H9 (cell line): ENCODE measurements at regions not wholly inside any gene's neighbourhood (a gene's known extent, or its start where the extent isn't known, plus 50 kb on each side); places are given as distances from the start of the nearest gene placed in this dataset.

Source experiments
- DNase-seq: peaks from one replicate; pipeline ENCODE4 v3.0.0-alpha.2; 2017
- H2AFZ ChIP-seq: one replicate; pipeline ENCODE4 v1.6.1; 2013; ENCODE audit warnings: mild to moderate bottlenecking, low read length, control low read depth, moderate library complexity
- H2AK5ac ChIP-seq: 2 replicates; pipeline ENCODE4 v1.6.1; 2013; ENCODE audit warnings: low read length, control low read depth, mixed read lengths; ENCODE audit not compliant: insufficient read length
- H2BK120ac ChIP-seq: one replicate; pipeline ENCODE4 v1.6.1; 2013; ENCODE audit warnings: low read depth, mild to moderate bottlenecking, low read length, control low read depth, inconsistent platforms; ENCODE audit not compliant: poor library complexity, severe bottlenecking
- H2BK12ac ChIP-seq: 2 replicates; pipeline ENCODE4 v1.6.1; 2013; ENCODE audit warnings: low read length, control low read depth, mixed read lengths, low read depth; ENCODE audit not compliant: insufficient read length
- H2BK15ac ChIP-seq: 2 replicates; pipeline ENCODE4 v1.6.1; 2013; ENCODE audit warnings: low read depth, low read length, control low read depth
- H2BK20ac ChIP-seq: one replicate; pipeline ENCODE4 v1.6.1; 2013; ENCODE audit warnings: low read depth, mild to moderate bottlenecking, low read length, control low read depth, inconsistent platforms; ENCODE audit not compliant: poor library complexity, severe bottlenecking
- H2BK5ac ChIP-seq: 2 replicates; pipeline ENCODE4 v1.6.1; 2013; ENCODE audit warnings: low read length, control low read depth, mixed read lengths; ENCODE audit not compliant: insufficient read length
- H3K14ac ChIP-seq: 2 replicates; pipeline ENCODE4 v1.6.1; 2013; ENCODE audit warnings: low read length, control low read depth; ENCODE audit not compliant: insufficient read depth
- H3K18ac ChIP-seq: 2 replicates; pipeline ENCODE4 v1.6.1; 2013; ENCODE audit warnings: low read depth, mild to moderate bottlenecking, mixed read lengths, low read length, control low read depth; ENCODE audit not compliant: insufficient read length
- H3K23ac ChIP-seq: 2 replicates; pipeline ENCODE4 v1.6.1; 2013; ENCODE audit warnings: low read length, control low read depth, mixed read lengths, low read depth; ENCODE audit not compliant: insufficient read length
- H3K23me2 ChIP-seq: 2 replicates; pipeline ENCODE4 v1.6.1; 2013; ENCODE audit warnings: low read depth, mild to moderate bottlenecking, mixed read lengths, low read length, control low read depth; ENCODE audit not compliant: insufficient read length, poor library complexity, severe bottlenecking
- H3K27ac ChIP-seq: 2 replicates; pipeline ENCODE4 v1.5.1; 2013; ENCODE audit warnings: low read length, control low read depth, mixed read lengths, low read depth; ENCODE audit not compliant: insufficient read length
- H3K27me3 ChIP-seq: 2 replicates; pipeline ENCODE4 v1.6.1; 2013; ENCODE audit warnings: low read length, control low read depth, inconsistent platforms; ENCODE audit not compliant: insufficient read depth
- H3K4ac ChIP-seq: 2 replicates; pipeline ENCODE4 v1.6.1; 2013; ENCODE audit warnings: low read depth, mild to moderate bottlenecking, control low read depth, inconsistent platforms, low read length, moderate library complexity
- H3K4me1 ChIP-seq: 2 replicates; pipeline ENCODE4 v1.6.1; 2013; ENCODE audit warnings: low read length, control low read depth, inconsistent platforms; ENCODE audit not compliant: insufficient read depth
- H3K4me2 ChIP-seq: 2 replicates; pipeline ENCODE4 v1.6.1; 2013; ENCODE audit warnings: low read length, control low read depth, mixed read lengths; ENCODE audit not compliant: insufficient read length, insufficient read depth
- H3K56ac ChIP-seq: 2 replicates; pipeline ENCODE4 v1.6.1; 2013; ENCODE audit warnings: low read depth, mild to moderate bottlenecking, mixed read lengths, low read length, control low read depth; ENCODE audit not compliant: insufficient read length
- H3K79me1 ChIP-seq: 2 replicates; pipeline ENCODE4 v1.6.1; 2013; ENCODE audit warnings: low read depth, mild to moderate bottlenecking, moderate library complexity, low read length, control low read depth, inconsistent platforms; ENCODE audit not compliant: insufficient read depth, poor library complexity, severe bottlenecking
- H3K79me2 ChIP-seq: 2 replicates; pipeline ENCODE4 v1.6.1; 2013; ENCODE audit warnings: low read length, control low read depth, inconsistent platforms; ENCODE audit not compliant: insufficient read depth
- H3K9ac ChIP-seq: 2 replicates; pipeline ENCODE4 v1.6.1; 2013; ENCODE audit warnings: low read length, control low read depth, mixed read lengths; ENCODE audit not compliant: insufficient read length; ENCODE audit errors: extremely low read depth
- H3K9me3 ChIP-seq: one replicate; pipeline ENCODE4 v1.6.1; 2013; ENCODE audit warnings: low read depth, low read length, inconsistent platforms; ENCODE audit not compliant: control insufficient read depth
- H3T11ph ChIP-seq: one replicate; pipeline ENCODE4 v1.6.1; 2013; ENCODE audit warnings: mild to moderate bottlenecking, low read length, control low read depth, inconsistent platforms
- H4K20me1 ChIP-seq: one replicate; pipeline ENCODE4 v1.6.1; 2013; ENCODE audit not compliant: control insufficient read depth, insufficient read length, insufficient read depth
- H4K5ac ChIP-seq: 2 replicates; pipeline ENCODE4 v1.6.1; 2013; ENCODE audit warnings: low read depth, mild to moderate bottlenecking, mixed read lengths, low read length, control low read depth; ENCODE audit not compliant: insufficient read length
- H4K8ac ChIP-seq: replicated peaks from 2 replicates; pipeline ENCODE4 v1.6.1; 2013; ENCODE audit warnings: low read length, control low read depth, mixed read lengths, low read depth; ENCODE audit not compliant: insufficient read length
- H4K91ac ChIP-seq: 2 replicates; pipeline ENCODE4 v1.6.1; 2013; ENCODE audit warnings: low read depth, mild to moderate bottlenecking, moderate library complexity, mixed read lengths, low read length, control low read depth; ENCODE audit not compliant: insufficient read length
- H3K27ac Mint-ChIP-seq, 3 experiments: 2 replicates in 2 of 3; 3 replicates in 1 of 3; pipeline ENCODE4 v1.8.0; 2020 to 2021; ENCODE audit warnings: mixed read lengths in 3 of 3, mild to moderate bottlenecking in 1 of 3, moderate library complexity in 1 of 3
- H3K27me3 Mint-ChIP-seq: 2 replicates; pipeline ENCODE4 v1.8.0; 2021; ENCODE audit warnings: low read depth, mild to moderate bottlenecking, moderate library complexity, mixed read lengths
- H3K36me3 Mint-ChIP-seq, 3 experiments: 2 replicates in 2 of 3; 3 replicates in 1 of 3; pipeline ENCODE4 v1.8.0; 2020 to 2021; ENCODE audit warnings: low read depth in 3 of 3, mixed read lengths in 3 of 3; ENCODE audit not compliant: insufficient read depth in 1 of 3
- H3K4me1 Mint-ChIP-seq, 2 experiments: 2 replicates each; pipeline ENCODE4 v1.8.0; 2020; ENCODE audit warnings: mixed read lengths in 2 of 2
- H3K4me3 Mint-ChIP-seq, 2 experiments: 2 replicates in 1 of 2; 3 replicates in 1 of 2; pipeline ENCODE4 v1.8.0; 2020 to 2021; ENCODE audit warnings: mild to moderate bottlenecking in 2 of 2, mixed read lengths in 2 of 2, moderate library complexity in 1 of 2
- H3K9me3 Mint-ChIP-seq, 2 experiments: 2 replicates in 1 of 2; 3 replicates in 1 of 2; pipeline ENCODE4 v1.8.0; 2020; ENCODE audit warnings: mild to moderate bottlenecking in 2 of 2, mixed read lengths in 2 of 2, moderate library complexity in 1 of 2
- CTCF ChIP-seq: fragments of 200-600 bp; sonication (generic); conservative IDR thresholded peaks from 3 replicates; pipeline ENCODE4 v1.8.0; 2021; ENCODE audit warnings: antibody characterized with exemption, mild to moderate bottlenecking
- WGBS: extraction: QIAGEN DNeasy Blood & Tissue Kit; methylation state at CpG from one replicate; pipeline ENCODE4 v1.1.7; 2013; ENCODE audit warnings: missing lambda C conversion rate, low lambda C conversion rate, mixed read lengths; ENCODE audit not compliant: insufficient read length; ENCODE audit errors: extremely low coverage; 5-methylcytosine and 5-hydroxymethylcytosine counted together

DNA sequence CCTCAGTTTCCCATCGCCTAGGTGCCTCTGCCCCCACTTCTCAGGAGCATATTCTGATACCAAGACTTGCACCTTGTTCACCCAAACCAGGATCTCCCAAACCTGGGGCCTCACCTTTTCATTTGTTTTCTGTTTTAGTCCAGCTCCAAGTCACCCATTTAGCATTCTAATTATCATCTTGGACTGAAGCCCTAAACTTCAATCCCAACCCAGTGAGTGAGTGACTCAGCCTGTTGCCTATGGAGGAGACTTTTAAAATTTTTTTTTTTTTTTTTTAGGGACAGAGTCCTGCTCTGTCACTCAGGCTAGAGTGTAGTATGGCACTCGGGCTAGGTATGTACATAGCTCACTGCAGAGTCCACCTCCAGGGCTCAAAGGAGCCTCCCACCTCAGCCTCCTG lies 378.9 kb upstream of the AUTS2 start:
- Histone ChIP-seq H2BK20ac (no peak overlapping the region), H2AFZ (no peak overlapping the region), H3K23ac (no peak overlapping the region), H3K18ac (no peak overlapping the region), H3K79me1 (no peaks in the 10 kb centered on the region), H3K79me2 (no peaks in the 10 kb centered on the region), H3K4me1 (no peaks in the 10 kb centered on the region), H2BK5ac (no peak overlapping the region), H4K20me1 (no peaks in the 10 kb centered on the region), H4K91ac (no peak overlapping the region), H3K27ac (no peak overlapping the region), H4K5ac (no peak overlapping the region), H2AK5ac (no peak overlapping the region), H3K56ac (no peak overlapping the region), H2BK15ac (no peak overlapping the region), H2BK12ac (no peak overlapping the region), H3K23me2 (no peaks in the 10 kb centered on the region), H2BK120ac (no peak overlapping the region), H3K27me3 (no peaks in the 10 kb centered on the region; the same call in 1 of the 2 replicates), H3K4ac (no peak overlapping the region), H3K14ac (no peak overlapping the region), H3T11ph (no peak overlapping the region), H3K9me3 (no peaks in the 10 kb centered on the region), H3K4me2 (no peak overlapping the region), H4K8ac (no peak overlapping the region), H3K9ac (no peak overlapping the region)
- Mint-ChIP-seq H3K4me1 (no peaks in the 10 kb centered on the region), H3K27me3 (peaks cover 96% of the 10 kb centered on the region), H3K9me3 (no peaks in the 10 kb centered on the region), H3K4me3 (no peak overlapping the region), H3K36me3 (no peaks in the 10 kb centered on the region; a peak in 1 of 7 replicates), H3K27ac (no peak overlapping the region)
- no peak for DNase-seq
- no CpG with 5 or more reads among the region's 2 CpGs for WGBS
- TF ChIP-seq CTCF = no peak
